ENCODE measurements at regions not wholly inside any gene's neighbourhood (a gene's known extent, or its start where the extent isn't known, plus 50 kb on each side); places are given as distances from the start of the nearest gene placed in this dataset.

GRCh38 chr15:87490666-87491065 is 765.9 kb downstream of the NTRK3 start:
- TF ChIP-seq POLR2A (IDR thresholded peaks at IDR 0.05) (no peak), CTCF (IDR thresholded peaks at IDR 0.05) (no peak), POLR2AphosphoS5 (IDR thresholded peaks at IDR 0.05) (no peak)
